Fibroblast of skin of left quadriceps (primary cell): ENCODE measurements at regions not wholly inside any gene's neighbourhood (a gene's known extent, or its start where the extent isn't known, plus 50 kb on each side); places are given as distances from the start of the nearest gene placed in this dataset.

Experiments
- DNase-seq, 2 experiments: peaks; one replicate each; pipeline ENCODE4 v3.0.0-alpha.2; 2013; ENCODE audit warnings: low read depth in 2 of 2

DNA sequence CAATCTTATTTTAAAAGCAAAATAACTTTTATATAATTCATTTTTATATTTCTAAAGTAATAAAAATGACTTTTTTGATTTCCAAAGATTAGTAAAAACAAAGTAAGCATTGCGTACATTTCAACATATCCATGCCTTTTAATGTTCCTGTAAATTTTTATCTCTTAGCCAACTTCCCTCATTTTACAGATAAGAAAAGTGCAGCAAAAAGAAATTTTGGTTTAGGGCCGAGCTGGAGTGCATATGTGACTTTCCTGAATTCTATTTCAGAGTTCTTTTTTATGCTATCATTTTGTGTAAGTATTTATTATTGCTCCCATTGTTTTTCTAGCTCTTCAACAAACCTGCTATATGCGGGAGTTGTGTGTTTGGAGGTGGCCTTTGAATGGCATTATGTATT lies 195.3 kb downstream of the NHLRC3 start:
- no peak for DNase-seq

- DNase-seq: no peak
These were observed 206.4 kb downstream of the NHLRC3 start for GRCh38 chr13:39244561-39245230.

DNA sequence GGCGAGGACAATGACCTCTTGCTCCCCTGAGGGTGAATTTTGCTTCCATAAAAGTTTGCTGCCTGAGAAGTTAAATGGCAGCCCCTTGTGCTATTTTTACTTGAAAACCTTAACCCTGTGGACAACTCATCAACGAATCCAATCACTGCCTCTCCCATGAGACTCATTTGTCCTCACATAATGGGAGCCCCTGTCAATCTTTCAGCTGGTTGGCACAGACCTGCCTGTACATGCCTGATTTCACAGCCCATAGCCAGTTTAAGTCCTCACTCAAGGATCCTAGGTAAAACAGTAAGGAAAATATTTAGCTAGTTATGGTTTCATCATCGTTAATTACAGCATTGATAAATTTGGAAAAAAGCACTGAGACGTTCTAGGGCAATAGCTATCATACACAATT lies 207.4 kb downstream of the NHLRC3 start:
- no peak for DNase-seq

- no peak for DNase-seq
These were observed 211.7 kb downstream of the NHLRC3 start for GRCh38 chr13:39249982-39250381.

DNA sequence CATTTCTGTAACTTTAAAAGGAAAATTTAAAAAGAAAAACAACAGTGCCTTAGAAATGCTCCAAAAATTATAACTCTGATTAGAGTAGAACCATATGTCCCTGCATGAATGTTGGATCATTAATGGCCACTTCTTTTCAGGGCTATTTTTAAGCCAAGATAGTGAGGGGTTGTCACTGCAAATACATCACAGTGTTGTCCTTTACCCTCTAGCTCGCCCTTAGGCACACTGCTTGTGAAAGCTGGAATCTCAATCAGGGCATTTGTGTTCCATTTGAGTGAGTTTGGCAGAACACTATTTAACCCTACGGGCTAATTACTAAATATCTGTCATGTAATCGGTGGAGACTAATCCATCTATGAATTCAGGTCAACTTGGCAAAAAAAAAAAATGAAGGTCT lies 212.2 kb downstream of the NHLRC3 start:
- no peak for DNase-seq

GRCh38 chr13:39251340-39251739 lies 213.1 kb downstream of the NHLRC3 start:
- no peak for DNase-seq

DNA sequence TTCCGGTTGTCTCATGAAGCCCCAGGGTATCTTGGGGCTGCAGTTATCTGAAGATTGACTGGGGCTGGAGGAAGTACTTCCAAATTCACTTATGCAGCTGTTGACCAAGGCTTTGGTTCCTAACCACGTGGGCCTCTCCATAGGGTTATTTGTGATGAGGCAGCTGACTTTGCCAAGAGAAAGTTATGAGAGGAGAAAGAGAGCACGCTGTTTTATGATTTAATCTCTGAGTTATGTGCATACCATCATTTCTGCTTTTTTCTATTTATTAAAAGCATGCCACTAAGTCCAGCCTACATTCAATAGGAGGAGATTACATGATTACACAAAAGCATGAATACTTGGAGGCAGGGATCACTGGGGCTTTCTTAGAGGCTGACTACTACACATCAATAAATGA lies 215.5 kb downstream of the NHLRC3 start:
- DNase-seq: peak; percentile 28 to 29

DNA sequence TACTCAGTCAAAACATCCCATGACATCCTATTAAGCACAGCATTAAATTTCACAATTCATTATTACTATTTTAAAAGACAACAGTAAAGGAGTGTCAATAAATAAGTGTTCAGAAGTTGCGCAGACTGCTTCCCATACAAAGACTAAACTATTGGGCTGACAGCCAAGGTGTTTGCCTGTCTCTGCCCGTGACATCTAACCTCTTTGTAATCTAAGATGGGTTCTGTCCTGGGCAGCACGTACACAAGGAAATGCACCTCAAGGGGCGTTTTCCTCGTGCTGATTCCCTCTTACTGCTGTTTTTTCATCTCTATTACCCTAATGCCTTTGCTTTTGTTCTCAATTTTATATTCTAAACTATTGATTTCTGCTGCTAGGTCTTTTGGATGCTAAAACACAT lies 216.3 kb downstream of the NHLRC3 start:
- DNase-seq: no peak

- no peak for DNase-seq
These were observed 219.4 kb downstream of the NHLRC3 start for GRCh38 chr13:39257642-39258041.

DNA sequence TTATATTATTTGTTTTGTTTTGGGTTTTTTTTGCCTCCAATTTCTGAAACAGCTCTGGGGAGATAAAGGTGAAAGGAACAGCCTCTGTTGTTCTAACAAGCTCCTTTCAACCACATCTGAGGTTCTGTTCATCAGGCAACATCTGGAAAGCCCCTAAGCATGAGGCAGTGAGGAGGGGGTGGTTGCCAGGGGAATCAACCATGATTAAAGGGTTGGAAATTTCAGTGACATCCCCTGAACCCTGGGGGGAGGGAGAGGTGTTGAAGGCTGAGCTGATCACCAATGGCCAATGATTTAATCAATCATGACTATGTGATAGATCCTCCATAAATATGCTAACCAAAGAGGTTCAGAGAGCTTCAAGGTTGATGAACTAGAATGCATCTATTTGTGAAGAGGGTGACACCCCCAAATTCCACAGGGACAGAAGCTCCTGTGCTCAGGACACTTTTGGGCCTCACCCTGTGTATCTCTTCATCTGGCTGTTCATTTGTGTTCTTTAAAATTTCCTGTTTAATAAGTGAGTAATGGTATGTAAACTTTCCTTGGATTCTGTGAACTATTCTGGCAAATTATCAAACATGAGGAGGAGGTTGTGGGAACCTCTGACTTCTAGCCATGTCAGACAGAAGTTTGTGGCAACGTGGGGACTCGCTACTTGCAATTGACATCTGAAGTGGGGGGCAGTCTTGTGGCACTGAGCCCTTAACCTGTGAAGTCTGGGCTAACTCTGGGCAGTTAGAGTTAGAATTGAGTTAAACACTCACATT lies 221.3 kb downstream of the NHLRC3 start:
- no peak for DNase-seq

- peak; percentile 12 to 14 for DNase-seq
These were observed 224.8 kb downstream of the NHLRC3 start for GRCh38 chr13:39263033-39263432.

DNA sequence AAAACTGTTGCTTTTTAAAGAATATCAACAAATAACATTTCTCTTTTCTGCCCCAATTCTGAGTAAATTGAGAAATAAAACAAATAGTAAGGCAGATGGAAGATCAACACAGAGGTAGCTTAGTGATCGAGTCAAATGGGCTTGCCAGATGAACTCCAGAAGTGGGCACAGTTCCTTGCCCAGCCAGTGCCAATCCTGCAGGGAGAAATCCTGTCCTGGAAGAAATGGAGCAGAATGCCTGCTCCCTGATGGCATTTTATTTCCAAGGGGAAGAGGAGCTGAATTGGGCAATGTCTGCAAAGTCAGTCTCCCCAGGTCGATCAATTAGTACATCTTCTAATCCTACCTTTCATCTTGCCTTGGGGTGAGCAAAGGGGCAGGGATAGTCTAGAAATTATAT lies 225.3 kb downstream of the NHLRC3 start:
- no peak for DNase-seq

- no peak for DNase-seq
These were observed 228.2 kb downstream of the NHLRC3 start for GRCh38 chr13:39266426-39266825.

DNA sequence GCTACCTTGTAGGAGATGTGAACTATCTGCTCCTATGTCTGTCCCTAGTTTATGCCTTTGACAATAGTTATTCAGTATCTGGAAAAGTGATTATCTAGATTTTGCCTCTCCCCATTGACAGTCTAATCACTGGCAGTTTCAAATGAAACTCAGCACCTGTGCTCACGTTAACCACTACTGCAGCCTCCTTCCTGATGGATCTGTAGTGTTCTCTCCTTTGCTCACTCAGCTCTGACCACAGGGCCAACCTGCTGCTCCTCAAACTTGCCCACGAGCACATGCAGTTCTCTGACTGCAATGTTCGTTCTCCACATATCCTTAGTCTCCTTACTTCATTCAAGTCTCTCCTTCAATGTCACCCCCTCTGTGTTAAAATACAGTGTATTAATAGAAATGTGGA lies 230.1 kb downstream of the NHLRC3 start:
- DNase-seq: no peak

- no peak for DNase-seq
These were observed 230.7 kb downstream of the NHLRC3 start for GRCh38 chr13:39269004-39269403.

DNA sequence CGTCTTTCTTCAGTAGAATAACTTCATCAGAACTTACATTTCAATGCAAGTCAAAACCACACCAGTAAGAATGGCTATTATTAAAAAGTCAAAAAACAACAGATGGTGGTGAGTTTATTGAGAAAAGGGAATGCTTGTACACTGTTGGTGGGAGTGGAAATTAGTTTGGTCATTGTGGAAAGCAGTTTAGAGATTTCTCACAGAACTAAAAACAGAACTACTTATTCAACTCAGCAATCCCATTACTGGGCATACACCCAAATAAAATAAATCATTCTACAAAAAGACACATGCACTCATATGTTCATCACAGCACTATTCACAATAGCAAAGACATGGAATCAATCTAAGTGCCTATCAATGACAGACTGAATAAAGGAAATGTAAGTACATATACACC lies 231.2 kb downstream of the NHLRC3 start:
- no peak for DNase-seq

DNA sequence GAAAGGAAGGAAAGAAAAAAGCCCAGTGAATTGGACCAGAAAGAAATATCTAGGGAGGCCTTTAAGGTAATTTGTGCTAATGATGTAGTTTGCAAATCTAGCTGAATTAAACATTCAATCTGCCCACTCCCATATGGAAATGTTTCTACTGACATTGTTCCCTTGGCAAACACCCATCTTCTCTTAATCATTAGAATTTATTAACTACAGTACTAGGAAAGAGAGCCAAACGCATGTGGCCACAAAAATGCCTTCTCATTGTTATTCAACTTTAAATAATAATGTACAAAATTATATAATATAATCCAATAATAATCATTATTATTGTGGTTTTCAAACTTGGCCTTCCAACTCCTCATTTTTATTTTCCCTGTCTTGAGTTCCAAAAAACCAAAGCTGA lies 234.7 kb downstream of the NHLRC3 start:
- no peak for DNase-seq

- DNase-seq: no peak
These were observed 235.9 kb downstream of the NHLRC3 start for GRCh38 chr13:39273953-39274738.

DNA sequence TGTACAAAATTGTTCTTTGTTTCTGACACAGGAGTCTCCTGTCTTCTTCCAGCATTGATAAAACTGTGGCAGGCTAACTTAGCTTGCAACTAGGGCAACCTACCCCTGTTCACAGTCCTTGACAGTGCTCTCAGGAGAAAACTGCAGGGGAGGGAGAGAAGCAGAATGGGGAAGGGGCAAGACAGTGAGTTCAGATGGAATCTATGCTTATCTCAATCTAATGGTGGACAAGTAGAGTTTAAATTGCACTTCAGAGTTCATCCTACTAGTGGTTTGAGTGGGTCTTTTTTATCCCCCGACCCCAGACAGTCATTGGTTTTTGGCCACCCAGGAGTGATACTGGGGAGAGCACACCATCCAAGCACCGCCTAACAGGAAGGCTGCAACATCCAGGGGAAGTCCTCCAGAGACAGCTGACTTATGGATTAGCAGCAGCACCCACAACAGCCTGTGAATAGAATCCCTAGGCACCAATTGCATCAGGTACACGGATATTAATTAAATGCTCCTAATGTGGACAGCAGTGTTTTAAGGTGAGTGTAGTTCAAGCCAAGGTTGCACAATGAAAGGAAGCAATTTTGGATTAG lies 236.6 kb downstream of the NHLRC3 start:
- DNase-seq: no peak

GRCh38 chr13:39279077-39279476 lies 240.8 kb downstream of the NHLRC3 start:
- DNase-seq: no peak

DNA sequence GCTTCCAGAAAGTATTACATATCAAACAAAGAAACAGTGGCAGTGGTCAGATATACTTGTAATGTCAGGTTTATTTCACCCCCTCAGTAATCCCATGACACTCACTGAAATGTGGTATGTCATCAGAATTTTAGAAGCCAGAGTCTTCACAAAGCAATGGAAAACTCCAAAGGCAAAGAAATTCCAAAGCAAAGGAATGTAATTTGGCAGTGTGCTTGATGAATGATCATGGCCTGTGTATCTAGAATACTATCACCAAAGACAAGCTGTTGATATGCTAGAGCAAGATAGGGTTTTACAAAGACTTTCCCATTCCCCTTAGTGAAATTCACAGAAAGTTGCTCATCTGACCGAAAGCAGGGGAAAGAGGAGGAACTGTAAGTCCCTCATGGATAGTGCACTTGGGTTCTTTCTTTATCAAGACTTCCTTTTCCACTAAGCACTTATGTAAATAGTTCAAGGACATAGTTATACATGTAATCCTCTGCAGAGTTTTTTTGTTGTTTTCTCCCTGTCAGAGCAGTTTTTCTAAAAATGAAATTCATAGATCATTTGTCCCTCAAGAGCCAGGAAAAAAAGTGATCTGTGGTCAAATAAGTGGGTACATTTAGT lies 243.4 kb downstream of the NHLRC3 start:
- no peak for DNase-seq

DNA sequence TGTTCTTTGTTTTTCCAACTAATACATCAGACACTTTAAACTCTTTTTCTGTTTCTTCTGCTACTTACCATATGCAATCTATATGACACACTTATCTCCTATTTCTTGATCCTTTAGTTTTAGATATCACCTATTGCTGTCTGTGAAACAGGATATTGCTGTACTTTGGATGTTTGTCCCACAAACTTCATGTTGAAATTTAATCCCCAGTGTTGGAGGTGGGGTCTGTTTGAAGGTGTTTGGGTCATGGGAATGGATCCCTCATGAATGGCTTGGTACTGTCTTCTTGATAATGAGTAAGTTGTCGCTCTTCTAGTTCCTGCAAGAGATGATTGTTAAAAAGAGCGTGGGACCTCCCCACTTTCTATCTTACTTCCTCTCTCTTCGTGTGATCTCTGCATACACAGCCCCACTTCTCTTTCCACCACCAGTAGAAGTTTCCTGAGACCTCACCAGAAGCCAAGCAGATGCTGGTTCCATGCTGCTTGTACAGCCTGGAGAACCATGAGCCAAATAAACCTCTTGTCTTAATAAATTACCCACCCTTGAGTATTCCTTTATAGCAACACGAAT lies 244.2 kb downstream of the NHLRC3 start:
- no peak for DNase-seq
